Pons (tissue), 1 donor: ENCODE measurements at regions not wholly inside any gene's neighbourhood (a gene's known extent, or its start where the extent isn't known, plus 50 kb on each side); places are given as distances from the start of the nearest gene placed in this dataset.

Source experiments
- DNase-seq: peaks from one replicate; pipeline ENCODE4 v3.0.0-alpha.2; 2016; ENCODE audit warnings: low spot score

DNA sequence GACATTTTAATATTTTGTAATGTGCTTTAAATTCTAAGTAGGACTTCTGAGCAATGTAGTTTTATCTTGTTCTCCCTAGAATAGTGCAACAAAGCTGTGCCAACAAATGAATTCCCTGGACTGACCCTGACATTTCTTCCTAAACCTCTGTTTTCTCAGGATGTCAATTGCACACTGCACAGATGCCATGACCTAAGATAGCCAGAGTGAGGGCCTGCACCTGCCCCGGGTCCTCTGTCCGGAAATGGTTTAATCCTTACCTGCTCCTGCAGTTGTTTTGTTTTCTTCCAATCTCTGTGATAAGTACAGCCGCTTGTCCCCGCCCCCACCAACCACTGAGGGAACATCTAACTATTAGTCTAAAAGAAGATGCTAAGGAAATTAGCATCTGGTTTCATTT, 831.5 kb downstream of the GALC start:
- no peak for DNase-seq

DNA sequence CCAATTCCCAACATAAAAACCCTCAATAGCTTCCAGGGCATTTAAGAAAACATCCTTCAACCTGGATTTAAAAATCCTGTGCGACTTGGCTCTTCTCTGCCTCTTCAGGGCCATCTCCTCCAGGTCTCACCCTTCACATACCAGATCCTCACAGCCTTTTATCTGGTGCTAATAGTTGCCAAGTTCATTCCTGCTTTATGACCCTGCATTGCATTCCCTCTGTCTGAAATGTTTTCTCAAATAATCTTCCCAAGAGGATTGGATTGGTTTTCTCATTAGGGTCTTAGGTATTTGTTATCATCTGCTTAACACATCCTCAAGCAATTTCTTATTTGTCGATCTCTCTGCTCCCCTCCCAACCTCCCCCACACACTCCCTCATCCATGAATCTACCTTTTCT, 832.0 kb downstream of the GALC start:
- DNase-seq = no peak

DNA sequence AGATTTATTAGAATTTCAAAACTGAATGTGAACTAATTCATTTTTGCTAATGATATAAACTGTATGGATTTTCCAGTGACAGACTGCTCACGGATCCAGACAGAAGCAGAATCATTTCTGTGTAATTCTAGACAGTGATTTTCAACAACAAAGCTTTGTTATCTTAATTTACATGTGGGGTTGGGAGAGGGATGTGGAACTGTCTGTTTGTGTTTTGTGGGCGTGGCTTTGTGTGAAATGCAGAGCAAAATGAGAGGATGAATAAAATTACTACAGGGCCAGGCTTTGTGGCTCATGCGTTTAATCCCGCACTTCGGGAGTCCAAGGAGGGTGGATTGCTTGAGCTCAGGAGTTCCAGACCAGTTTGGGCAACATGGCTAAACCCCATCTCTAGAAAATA, 834.7 kb downstream of the GALC start:
- DNase-seq = peak; percentile 67

DNA sequence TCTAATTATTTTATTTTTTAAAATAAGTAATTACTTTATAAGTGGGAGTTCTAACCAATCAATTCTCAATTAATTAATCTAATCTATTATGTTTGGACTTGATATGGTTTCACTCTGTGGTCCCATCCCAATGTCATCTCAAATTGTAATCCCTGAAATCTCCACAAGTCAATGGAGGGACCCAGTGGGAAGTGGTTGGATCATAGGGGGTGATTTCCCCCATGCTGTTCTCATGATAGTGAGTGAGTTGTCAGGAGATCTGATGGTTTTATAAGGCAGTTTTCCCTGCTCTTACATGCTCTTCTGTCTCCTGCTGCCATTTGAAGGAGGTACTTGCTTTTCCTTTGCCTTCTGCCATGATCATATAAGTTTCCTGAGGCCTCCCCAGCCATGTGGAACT, 836.1 kb downstream of the GALC start:
- no peak for DNase-seq

DNA sequence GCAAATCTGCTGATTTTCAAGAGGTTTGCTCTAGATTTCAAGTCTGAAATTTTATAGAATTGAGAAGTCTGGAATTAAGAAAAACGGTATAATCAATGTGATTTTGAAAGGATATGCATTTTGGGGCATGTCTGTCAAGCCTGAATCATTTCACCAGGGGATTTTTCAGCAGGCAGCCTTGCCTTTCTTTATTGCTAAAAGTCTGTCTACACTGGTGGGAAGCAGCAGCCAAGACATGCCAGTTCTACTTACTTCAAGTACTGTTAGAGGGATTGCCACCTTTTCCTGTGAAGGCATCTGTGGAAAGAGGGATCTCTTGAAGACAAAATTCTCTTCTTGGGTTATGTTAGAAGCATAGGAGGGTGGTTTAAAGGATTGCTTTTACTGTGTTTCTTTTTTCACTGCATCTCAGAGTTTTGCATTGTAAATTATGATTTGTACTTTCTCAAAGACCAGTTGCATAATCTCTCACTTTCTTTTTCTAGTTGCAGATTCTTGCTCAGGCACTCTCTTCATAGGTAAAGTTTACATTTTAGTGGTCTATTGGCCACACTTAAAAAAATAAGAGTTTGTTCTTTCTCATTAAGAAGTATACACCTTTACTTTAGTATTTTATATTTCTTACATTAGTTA, 837.0 kb downstream of the GALC start:
- DNase-seq = no peak

DNA sequence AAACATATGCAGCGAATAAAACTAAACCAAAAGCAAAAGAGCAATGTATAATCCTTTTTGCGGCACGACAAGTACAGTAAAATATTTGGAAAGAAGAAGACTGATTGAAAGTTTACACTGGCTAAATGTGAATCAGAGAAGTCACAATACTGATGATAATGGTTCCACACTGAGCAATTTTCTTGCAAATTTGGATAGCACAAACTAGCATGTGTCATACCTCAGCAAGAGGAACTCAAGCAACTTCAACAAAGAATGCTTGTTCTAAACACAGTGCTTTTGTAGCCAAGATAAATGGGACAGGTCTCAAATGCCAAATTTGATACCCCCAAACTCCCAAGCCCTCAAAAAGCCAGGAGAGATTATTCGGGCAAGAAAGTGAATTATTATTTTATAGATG, 839.1 kb downstream of the GALC start:
- DNase-seq = no peak

DNA sequence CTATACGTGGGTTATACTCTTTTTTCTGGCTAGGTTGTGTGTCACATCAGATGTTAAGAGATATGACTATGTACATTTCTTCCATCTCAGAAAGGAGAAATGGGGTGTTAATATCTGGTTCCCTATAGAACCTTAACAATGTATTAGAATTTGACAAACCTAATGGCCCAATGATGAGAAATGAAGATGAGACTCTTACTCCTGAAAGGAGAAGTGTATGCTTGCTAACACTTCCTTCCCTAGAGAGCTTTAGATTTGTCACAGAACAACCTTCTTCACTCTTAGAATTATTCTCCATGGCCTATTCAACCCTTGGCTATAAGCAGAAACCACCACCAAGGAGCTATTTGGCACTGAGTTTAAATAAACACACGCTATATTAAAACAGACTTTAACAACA, 839.6 kb downstream of the GALC start:
- no peak for DNase-seq

DNA sequence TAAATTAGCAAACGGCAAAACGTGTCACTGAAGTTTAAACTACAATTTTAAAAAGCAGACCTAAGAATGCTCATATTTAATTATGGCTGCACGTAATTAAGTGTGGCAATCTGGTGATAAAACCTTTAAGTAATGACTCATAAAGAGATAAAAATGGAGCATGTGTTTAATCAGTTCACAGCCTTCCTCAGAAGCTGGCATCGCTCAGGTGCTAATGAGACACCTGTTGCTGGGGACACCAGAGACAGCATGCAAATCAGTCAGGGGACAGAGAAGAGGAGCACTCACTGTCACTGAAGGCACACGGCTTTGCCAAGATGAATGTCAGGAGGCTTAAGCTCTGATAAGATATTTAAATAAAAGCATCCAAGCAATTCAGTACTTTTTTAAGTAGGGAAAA, 840.3 kb downstream of the GALC start:
- no peak for DNase-seq

DNA sequence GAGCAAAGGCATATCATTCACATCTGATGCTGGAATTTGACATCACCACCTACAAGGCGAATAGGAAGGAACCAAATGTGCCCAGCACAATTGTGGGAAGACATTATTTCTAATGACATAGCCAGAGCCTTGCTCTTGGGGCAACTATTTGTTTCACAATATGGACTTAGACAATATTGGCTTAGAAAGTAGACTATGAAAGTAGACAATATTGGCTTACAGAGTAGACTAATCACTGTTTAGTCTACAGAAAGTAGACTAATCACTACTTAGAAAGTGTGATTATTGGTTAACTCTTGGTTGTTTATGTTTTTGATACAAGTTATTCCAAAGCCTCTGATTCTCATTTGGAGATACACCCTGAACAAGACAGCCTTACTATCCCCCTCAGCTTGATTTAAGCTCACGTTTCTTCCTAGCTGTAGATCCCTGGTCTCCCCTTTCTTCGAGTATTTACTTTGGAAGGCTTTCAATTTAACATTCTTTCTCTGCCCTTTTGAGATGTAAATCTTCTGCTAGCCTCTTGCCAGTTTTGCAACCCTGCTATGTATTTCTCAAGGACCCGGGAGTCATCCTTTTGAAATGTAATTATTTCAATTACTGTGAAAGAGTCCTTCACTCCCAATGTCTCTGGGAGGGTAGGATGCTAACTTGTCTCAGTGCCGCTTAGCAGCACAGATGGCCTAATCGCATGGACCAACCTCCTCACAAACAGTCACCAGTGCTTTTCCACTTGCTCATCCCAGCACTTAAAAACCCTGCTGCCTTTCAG, 843.2 kb downstream of the GALC start:
- DNase-seq = no peak

DNA sequence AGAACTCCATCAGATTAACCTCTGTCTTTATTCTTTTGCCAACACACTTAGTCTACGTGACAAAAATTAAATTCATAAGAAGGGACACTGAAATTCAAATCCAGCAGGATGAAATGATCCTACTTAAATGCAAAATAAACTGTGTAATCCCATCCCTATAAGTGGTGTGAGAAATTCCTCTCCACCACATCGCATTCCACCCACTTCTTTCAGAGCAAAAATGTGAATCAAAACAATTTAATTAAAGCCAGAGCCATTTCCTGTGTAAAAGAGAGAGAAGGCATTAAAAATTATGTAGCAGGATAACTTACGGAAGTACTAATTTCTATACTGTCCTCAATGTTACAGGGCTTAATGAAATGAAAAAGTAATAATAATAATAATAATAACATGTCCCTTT, 844.3 kb downstream of the GALC start:
- no peak for DNase-seq

DNA sequence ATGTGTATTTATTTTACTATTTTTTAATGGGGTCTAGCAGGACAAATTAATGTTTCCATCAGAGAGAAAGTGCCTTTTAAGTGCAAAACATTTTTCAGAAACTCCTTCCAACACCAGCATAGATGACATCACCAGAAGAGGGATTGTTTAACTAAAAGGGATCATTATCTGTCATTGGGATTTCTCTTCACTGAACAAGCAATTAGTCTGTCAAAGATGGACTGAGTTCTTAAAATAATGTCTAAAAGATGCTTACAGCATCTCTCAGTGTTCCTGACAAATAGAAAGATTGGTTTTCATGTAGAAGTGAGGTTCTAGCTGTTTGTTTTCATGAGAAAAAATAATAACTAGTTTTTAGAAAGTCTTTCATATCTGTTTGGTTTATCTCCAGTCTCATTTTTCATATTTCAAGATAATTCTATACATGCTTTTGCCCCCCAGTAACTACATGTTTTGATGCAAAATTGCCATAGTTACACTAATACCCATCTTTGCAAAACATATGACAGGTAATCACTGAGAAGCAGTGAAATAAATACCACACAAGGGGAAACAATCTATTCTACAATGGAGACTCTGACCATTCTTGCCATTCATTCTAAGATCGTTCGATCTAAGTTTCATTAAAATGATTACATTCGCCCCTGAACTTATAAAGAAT, 850.3 kb downstream of the GALC start:
- DNase-seq = no peak

DNA sequence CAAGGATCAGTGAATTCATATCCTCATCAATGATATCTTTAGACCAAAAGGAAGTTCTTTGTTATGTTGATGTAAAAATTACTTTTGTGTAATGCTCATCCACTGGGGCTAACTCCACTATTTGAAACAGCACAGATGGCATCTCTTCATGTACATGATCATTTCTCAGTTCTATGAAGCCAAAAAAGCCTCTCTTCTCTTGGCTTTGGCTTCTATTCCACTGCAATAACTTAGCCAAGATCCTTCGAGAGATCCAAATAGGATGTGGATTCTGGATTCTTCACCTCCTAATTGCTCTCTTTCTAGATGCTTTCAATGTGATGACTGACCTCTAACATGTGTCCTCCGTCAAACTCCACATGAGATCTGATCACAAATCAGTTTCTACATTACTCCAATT, 851.2 kb downstream of the GALC start:
- DNase-seq = no peak

DNA sequence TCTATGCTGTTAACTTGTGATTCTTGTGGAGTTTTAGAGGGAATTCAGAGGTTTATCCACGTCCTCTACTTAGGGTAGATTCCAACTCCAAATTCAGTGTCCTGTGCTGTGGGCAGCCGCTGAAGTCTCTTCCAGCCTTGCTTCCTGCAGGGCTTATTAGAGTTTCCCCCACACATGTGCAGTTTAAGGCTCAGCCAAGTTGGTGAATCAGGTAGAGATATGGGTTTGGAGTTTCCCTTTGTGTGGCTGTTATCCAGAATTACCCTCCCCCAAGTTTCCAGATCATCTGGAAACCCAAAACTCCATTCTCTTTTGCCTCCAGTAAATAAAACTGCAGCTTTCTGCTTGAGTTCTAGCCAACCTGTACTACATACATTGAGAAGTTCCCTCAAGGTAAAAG, 853.7 kb downstream of the GALC start:
- DNase-seq = no peak

DNA sequence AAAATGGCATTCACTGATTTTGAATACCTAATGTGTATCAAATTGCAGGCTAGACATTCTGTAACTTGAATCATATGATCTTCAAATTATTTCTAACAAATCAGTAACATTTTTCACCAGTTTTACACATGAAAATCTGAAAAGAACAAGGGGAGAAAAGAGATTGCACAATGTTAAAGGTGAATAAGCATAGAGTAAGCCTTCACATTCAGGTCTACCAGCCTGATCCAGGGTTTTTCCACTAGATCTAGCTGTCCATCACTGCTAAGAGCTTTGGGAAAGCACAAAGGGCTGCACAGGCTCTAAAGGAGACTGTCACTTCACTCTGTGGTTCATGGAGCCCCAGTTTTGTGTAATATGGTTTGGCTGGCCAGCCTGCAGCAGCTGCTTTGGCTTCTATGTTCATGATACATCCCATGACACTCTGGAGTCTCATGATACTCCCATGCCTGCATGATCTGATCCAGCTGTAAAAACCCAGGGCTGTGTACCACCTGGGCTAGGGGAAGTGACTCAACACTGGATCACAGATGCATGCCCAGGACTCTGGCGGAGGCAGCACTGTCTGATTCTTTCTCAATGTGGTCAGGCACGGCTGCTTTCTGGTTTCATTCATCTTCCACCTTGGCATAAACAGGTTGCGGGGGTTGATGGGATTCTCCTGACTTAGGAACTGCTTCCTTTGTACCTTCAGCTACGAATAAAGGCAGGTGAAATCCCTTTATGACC, 859.7 kb downstream of the GALC start:
- no peak for DNase-seq

DNA sequence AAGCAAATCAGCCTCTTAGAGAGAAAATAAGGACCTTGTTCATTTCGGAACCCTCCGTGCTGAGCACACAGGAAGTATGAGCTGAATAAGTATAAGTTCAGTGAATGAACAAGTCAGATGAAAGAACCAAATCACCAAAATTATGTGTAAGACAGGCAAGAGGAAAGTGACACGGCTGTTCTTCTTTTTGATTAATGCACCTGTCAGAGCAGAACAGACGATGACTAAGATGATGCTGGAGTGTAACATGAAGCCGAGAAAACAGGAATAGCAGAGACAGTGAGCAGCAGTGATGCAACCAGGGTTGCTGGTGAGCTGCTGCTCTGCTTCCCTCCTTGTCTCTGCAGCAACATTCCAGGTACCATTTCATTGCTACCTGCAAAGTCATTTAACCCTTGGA, 861.1 kb downstream of the GALC start:
- peak; percentile 34 for DNase-seq

DNA sequence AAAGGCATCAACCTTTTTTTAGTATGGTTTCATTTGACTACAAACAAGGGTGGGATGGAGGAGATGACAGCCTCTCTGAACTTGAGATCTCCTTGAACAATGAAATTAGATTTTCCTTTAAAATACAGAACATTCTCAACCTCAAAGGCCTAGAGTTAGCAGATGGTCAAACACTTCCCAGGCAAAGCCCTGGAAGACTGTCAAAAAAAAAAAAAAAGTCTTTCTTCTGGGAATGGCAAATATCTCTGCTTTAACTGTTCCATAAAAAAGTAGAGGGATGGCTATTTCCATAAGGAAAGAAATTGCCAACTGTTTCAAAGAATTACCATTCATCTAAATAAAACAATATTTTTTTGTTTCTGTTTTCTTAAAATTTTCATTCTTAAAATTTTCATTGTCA, 870.8 kb downstream of the GALC start:
- DNase-seq = no peak

DNA sequence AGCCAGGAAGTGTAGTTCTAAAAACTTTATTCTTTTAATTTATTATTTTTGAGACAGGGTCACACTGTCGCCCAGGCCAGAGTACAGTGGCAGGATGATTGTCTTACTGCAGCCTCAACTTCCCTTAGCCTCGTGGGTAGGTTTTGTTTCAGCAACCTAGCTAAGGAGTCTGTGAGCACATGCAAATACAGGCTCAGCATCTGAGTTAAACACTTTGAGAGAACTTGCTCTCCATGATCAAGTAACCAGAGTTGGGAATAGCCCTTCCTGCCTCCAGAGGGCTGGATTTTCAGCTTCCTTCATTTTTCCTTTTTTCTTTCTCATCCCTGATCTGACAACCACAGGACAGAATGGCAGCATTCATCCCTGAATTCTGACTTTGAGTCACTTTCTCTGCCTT, 871.3 kb downstream of the GALC start:
- no peak for DNase-seq

DNA sequence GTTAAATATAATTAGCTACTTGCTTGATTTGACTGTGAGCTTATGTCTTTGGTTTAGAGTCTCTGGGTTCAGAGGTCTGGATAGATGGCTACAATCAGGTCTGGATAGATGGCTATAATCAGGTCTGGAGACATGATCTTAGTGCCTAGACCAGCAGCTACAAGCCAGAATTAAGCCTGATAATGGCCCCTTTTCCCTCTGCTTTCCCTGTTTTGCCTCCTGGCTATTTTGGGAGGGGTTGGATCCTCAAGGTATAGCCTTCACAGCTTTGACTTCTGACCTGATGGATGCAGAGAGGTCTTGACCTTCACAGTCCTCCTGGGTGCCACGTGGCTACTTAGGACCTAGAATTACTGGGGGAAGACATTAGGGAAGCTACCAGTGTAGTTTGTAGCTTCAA, 877.7 kb downstream of the GALC start:
- DNase-seq = no peak

DNA sequence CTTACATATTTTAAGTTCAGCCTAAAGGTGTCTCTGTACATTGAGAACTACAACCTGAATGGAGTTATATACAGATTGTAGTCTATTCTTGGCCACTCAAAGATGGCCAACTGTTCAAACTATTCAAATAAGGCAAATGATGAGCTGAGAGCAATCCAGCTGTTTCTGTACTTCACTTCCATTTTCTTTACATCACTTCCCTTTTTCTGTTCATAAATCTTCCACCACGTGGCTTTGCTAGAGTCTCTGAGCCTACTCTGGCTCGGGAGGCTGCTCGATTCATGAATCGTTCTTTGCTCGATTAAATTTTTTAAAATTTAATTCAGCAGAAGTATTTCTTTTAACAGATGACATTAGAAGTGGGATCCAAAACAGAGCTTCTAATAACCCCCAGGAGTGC, 879.7 kb downstream of the GALC start:
- DNase-seq = no peak

DNA sequence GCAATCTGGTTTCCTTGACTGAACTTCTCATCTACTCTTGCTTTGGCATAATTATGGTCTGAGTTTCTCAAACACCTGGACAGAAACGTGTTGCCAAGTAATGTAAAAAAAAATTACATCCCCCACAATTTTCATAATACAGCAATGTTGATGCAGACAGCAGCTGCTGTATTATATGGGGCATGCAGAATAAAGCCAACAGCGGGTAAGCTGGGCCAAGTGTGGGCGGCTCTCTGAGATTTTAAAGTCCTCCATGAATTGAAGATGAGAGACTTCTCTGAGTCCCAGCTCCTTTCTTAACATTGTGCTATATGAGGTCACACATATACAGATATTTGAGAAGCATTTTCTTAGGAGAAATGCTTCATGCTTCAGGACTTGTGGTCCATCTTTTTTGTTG, 881.2 kb downstream of the GALC start:
- no peak for DNase-seq

DNA sequence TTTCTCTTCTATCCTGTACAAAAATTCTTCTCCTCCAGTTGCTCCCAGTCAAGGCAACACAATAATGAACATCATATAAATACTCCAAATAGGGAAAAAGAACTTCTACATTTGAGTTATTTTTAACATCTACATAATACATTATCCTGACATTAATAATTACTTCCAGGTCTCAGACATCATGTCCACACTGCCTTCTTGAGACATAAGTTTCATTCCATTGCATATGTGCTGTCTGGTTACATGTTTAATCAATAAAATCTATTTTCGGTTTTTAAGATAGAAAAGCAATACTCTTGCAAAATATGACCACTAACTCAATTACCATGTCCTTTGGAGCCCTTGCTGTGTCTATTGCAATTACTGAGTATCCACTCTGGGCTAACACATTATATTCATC, 881.9 kb downstream of the GALC start:
- no peak for DNase-seq

DNA sequence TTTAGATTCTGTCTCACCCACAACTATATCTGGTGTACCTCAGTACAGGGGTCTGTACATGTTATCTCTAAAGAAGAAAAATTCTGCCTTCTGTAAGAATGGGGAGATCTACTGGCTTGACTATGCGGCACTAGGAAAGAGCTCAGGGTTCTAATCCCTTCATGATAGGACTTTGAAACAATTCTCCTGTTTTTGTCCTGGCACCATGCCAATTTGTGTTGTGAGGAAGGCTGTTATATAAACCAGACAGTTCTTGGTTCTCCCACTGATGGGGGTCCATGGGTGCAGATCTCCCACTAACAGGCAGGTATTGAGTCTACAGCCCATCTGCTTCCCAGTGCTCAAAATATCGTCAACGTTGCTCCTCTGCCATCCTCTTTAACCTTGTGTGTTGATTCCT, 883.7 kb downstream of the GALC start:
- no peak for DNase-seq

DNA sequence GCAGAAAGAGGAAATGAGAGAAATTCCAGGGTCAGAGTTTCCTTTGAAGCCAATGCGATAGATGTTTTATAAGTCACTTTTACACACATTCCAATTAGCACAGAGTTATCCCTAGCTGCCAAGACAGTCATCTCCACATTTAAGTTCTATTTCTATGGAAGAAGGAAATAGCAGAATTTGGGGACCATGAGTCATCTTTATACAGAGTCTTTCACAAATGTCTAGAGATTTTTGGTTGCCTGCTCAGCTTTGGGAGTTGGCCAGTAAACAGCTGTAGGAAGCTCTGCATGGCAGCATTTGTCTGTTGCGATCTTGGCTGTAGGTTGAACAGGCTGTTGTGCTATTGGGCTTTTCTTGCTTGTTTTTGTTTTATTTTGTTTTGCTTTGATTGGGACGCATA, 884.3 kb downstream of the GALC start:
- peak; percentile 11 for DNase-seq
